Liver (tissue), 6 donors: ENCODE measurements at regions not wholly inside any gene's neighbourhood (a gene's known extent, or its start where the extent isn't known, plus 50 kb on each side); places are given as distances from the start of the nearest gene placed in this dataset.

ENCODE experiments used
- DNase-seq: peaks from one replicate; pipeline ENCODE4 v3.0.0-alpha.2; 2017; ENCODE audit warnings: low spot score
- H3K27ac ChIP-seq, 2 donors: one replicate each; pipeline ENCODE4 v1.7.0; 2013; ENCODE audit warnings: inconsistent platforms in 2 of 2, low read length in 2 of 2, control low read depth in 1 of 2, low read depth in 1 of 2, mild to moderate bottlenecking in 1 of 2
- H3K27me3 ChIP-seq, 4 donors: one replicate each; pipeline versions ENCODE4 v1.6.1 to v1.7.0; 2013; ENCODE audit warnings: low read length in 3 of 4, inconsistent platforms in 1 of 4, mild to moderate bottlenecking in 1 of 4, moderate library complexity in 1 of 4; ENCODE audit not compliant: control insufficient read depth in 4 of 4, insufficient read depth in 4 of 4
- H3K36me3 ChIP-seq, 4 donors: one replicate each; pipeline versions ENCODE4 v1.6.1 to v1.7.0; 2013; ENCODE audit warnings: low read length in 3 of 4, mild to moderate bottlenecking in 3 of 4, low read depth in 1 of 4, moderate library complexity in 1 of 4; ENCODE audit not compliant: control insufficient read depth in 4 of 4, insufficient read depth in 3 of 4
- H3K4me1 ChIP-seq, 4 donors: one replicate each; pipeline versions ENCODE4 v1.6.1 to v1.7.0; 2013; ENCODE audit warnings: low read length in 3 of 4, mild to moderate bottlenecking in 3 of 4, moderate library complexity in 1 of 4; ENCODE audit not compliant: control insufficient read depth in 4 of 4, insufficient read depth in 4 of 4
- H3K4me3 ChIP-seq, 3 donors: one replicate each; pipeline versions ENCODE4 v1.6.1 to v1.7.0; 2013; ENCODE audit warnings: low read length in 3 of 3, control low read depth in 1 of 3, low read depth in 1 of 3, mild to moderate bottlenecking in 1 of 3
- H3K9ac ChIP-seq, 2 donors: one replicate each; pipeline ENCODE4 v1.7.0; 2013; ENCODE audit warnings: low read length in 2 of 2, mild to moderate bottlenecking in 2 of 2, moderate library complexity in 2 of 2, control low read depth in 1 of 2, low read depth in 1 of 2
- H3K9me3 ChIP-seq, 4 donors: one replicate each; pipeline versions ENCODE4 v1.6.1 to v1.7.0; 2013; ENCODE audit warnings: low read length in 3 of 4; ENCODE audit not compliant: control insufficient read depth in 4 of 4
- EGR1 ChIP-seq, 2 donors: IDR thresholded peaks; 2 replicates each; pipeline ENCODE4 v1.6.1; 2016 to 2018; ENCODE audit warnings: antibody characterized with exemption in 2 of 2, low read depth in 2 of 2
- FOXA1 ChIP-seq: IDR thresholded peaks from 2 replicates; pipeline ENCODE4 v1.6.1; 2016; ENCODE audit warnings: antibody characterized with exemption
- FOXA2 ChIP-seq: IDR thresholded peaks from 2 replicates; pipeline ENCODE4 v1.6.1; 2016; ENCODE audit warnings: antibody characterized with exemption
- HNF4A ChIP-seq, 2 donors: conservative IDR thresholded peaks; 2 replicates each; pipeline ENCODE4 v1.6.1; 2016; ENCODE audit warnings: antibody characterized with exemption in 2 of 2, mild to moderate bottlenecking in 2 of 2
- JUND ChIP-seq, 2 donors: IDR thresholded peaks; 2 replicates each; pipeline ENCODE4 v1.6.1; 2016; ENCODE audit warnings: antibody characterized with exemption in 2 of 2
- NR2F2 ChIP-seq: IDR thresholded peaks from 2 replicates; pipeline ENCODE4 v1.6.1; 2016; ENCODE audit warnings: antibody characterized with exemption
- RAD21 ChIP-seq, 2 donors: IDR thresholded peaks; 2 replicates each; pipeline ENCODE4 v1.6.1; 2016; ENCODE audit warnings: antibody characterized with exemption in 2 of 2, mild to moderate bottlenecking in 2 of 2
- REST ChIP-seq: IDR thresholded peaks from 2 replicates; pipeline ENCODE4 v1.6.1; 2016; ENCODE audit warnings: antibody characterized with exemption, mild to moderate bottlenecking
- RXRA ChIP-seq, 2 donors: IDR thresholded peaks; 2 replicates each; pipeline ENCODE4 v1.6.1; 2017 to 2018; ENCODE audit warnings: antibody characterized with exemption in 2 of 2, mild to moderate bottlenecking in 1 of 2
- SP1 ChIP-seq: IDR thresholded peaks from 2 replicates; pipeline ENCODE4 v1.6.1; 2018; ENCODE audit warnings: antibody characterized with exemption, mild to moderate bottlenecking
- TAF1 ChIP-seq: conservative IDR thresholded peaks from 2 replicates; pipeline ENCODE4 v1.6.1; 2016; ENCODE audit warnings: antibody characterized with exemption, mild to moderate bottlenecking
- YY1 ChIP-seq: IDR thresholded peaks from 2 replicates; pipeline ENCODE4 v1.6.1; 2016; ENCODE audit warnings: antibody characterized with exemption, mild to moderate bottlenecking
- TF ChIP-seq, protein P1 (sequence below): IDR thresholded peaks from 2 replicates; pipeline ENCODE4 v1.6.1; 2016; ENCODE audit warnings: antibody characterized with exemption
- TF ChIP-seq, protein P2 (sequence below): IDR thresholded peaks from 2 replicates; pipeline ENCODE4 v1.6.1; 2016; ENCODE audit warnings: antibody characterized with exemption
- TF ChIP-seq, protein P3 (sequence below): IDR thresholded peaks from 2 replicates; pipeline ENCODE4 v1.6.1; 2016; ENCODE audit warnings: antibody characterized with exemption
- donor health status: healthy.
- donor health status: healthy.
- donor health status: healthy.

- TF ChIP-seq, protein P1, sequence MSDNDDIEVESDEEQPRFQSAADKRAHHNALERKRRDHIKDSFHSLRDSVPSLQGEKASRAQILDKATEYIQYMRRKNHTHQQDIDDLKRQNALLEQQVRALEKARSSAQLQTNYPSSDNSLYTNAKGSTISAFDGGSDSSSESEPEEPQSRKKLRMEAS = no peak
- no peak for TF ChIP-seq YY1
- TF ChIP-seq RAD21 (IDR thresholded peaks at IDR 0.05) = no peak
- TF ChIP-seq, protein P2, sequence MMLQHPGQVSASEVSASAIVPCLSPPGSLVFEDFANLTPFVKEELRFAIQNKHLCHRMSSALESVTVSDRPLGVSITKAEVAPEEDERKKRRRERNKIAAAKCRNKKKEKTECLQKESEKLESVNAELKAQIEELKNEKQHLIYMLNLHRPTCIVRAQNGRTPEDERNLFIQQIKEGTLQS = no peak
- TF ChIP-seq TAF1 = no peak
- TF ChIP-seq FOXA2 = no peak
- no peak for TF ChIP-seq RXRA (IDR thresholded peaks at IDR 0.05)
- TF ChIP-seq NR2F2 = no peak
Observed at GRCh38 chr2:52289741-52290140, 1257.8 kb upstream of the NRXN1 start.

GRCh38 chr2:52288596-52288995, 1256.7 kb upstream of the NRXN1 start:
- no peak overlapping the region for H3K27ac ChIP-seq
- H3K9ac ChIP-seq = no peak overlapping the region
- no peaks in the 10 kb centered on the region for H3K36me3 ChIP-seq
- no peak overlapping the region for H3K4me3 ChIP-seq
- H3K9me3 ChIP-seq = no peaks in the 10 kb centered on the region
- no peak for DNase-seq
- no peaks in the 10 kb centered on the region for H3K27me3 ChIP-seq
- TF ChIP-seq TAF1 = no peak
- TF ChIP-seq FOXA1 = no peak
- TF ChIP-seq, protein P2 = no peak
- TF ChIP-seq HNF4A (conservative IDR thresholded peaks at IDR 0.05) = no peak
- TF ChIP-seq REST = no peak
- no peak for TF ChIP-seq JUND (IDR thresholded peaks at IDR 0.05)
- TF ChIP-seq NR2F2 = no peak
- no peak for TF ChIP-seq EGR1 (IDR thresholded peaks at IDR 0.05; ENCODE audit: low read depth in 2 of 2)
- TF ChIP-seq, protein P3, sequence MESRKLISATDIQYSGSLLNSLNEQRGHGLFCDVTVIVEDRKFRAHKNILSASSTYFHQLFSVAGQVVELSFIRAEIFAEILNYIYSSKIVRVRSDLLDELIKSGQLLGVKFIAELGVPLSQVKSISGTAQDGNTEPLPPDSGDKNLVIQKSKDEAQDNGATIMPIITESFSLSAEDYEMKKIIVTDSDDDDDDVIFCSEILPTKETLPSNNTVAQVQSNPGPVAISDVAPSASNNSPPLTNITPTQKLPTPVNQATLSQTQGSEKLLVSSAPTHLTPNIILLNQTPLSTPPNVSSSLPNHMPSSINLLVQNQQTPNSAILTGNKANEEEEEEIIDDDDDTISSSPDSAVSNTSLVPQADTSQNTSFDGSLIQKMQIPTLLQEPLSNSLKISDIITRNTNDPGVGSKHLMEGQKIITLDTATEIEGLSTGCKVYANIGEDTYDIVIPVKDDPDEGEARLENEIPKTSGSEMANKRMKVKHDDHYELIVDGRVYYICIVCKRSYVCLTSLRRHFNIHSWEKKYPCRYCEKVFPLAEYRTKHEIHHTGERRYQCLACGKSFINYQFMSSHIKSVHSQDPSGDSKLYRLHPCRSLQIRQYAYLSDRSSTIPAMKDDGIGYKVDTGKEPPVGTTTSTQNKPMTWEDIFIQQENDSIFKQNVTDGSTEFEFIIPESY = no peak
- TF ChIP-seq SP1 = no peak
- H3K4me1 ChIP-seq = no peaks in the 10 kb centered on the region

More at GRCh38 chr2:52289741-52290140, 1257.8 kb upstream of the NRXN1 start:
- Histone ChIP-seq H3K4me3 (no peak overlapping the region), H3K36me3 (no peaks in the 10 kb centered on the region), H3K9me3 (no peaks in the 10 kb centered on the region), H3K27ac (no peak overlapping the region), H3K9ac (no peak overlapping the region), H3K27me3 (no peaks in the 10 kb centered on the region), H3K4me1 (no peaks in the 10 kb centered on the region)
- DNase-seq = no peak
